Neural cell (in vitro differentiated cells): ENCODE measurements at regions not wholly inside any gene's neighbourhood (a gene's known extent, or its start where the extent isn't known, plus 50 kb on each side); places are given as distances from the start of the nearest gene placed in this dataset.

Experiments
- H2AFZ ChIP-seq: fragments of 200-600, 300-800 bp; sonication (generic), shearing (Covaris generic); 2 replicates; pipeline ENCODE4 v1.6.0; 2014; ENCODE audit warnings: low read depth, mild to moderate bottlenecking, antibody characterized with exemption, low read length, moderate library complexity
- H3F3A ChIP-seq: fragments of 200-600 bp; shearing (Covaris generic); 2 replicates; pipeline ENCODE4 v1.6.1; 2016; ENCODE audit warnings: mild to moderate bottlenecking, moderate library complexity, mixed read lengths, antibody characterized with exemption, low read length; ENCODE audit not compliant: insufficient read depth, poor library complexity, severe bottlenecking
- H3K27ac ChIP-seq: fragments of 200-600, 300-800 bp; sonication (generic), shearing (Covaris generic); 2 replicates; pipeline ENCODE4 v1.5.1; 2014; ENCODE audit warnings: mild to moderate bottlenecking, low read length, moderate library complexity
- H3K27me3 ChIP-seq: fragments of 300-800, 200-600 bp; sonication (generic), shearing (Covaris generic); 2 replicates; pipeline ENCODE4 v1.6.0; 2014; ENCODE audit warnings: mild to moderate bottlenecking, low read depth, low read length, moderate library complexity; ENCODE audit not compliant: insufficient read depth
- H3K36me3 ChIP-seq: fragments of 300-800, 200-600 bp; sonication (generic), shearing (Covaris generic); 2 replicates; pipeline ENCODE4 v1.5.1; 2014; ENCODE audit warnings: mild to moderate bottlenecking, antibody characterized with exemption, low read length, moderate library complexity; ENCODE audit not compliant: insufficient read depth
- H3K4me2 ChIP-seq: fragments of 300-800, 200-600 bp; sonication (generic), shearing (Covaris generic); 2 replicates; pipeline ENCODE4 v1.6.0; 2014; ENCODE audit warnings: mild to moderate bottlenecking, low read length
- H3K4me3 ChIP-seq: fragments of 300-800, 200-600 bp; sonication (generic), shearing (Covaris generic); 2 replicates; pipeline ENCODE4 v1.5.1; 2014; ENCODE audit warnings: mild to moderate bottlenecking, low read length, moderate library complexity
- H3K79me2 ChIP-seq: fragments of 200-600 bp; shearing (Covaris generic); replicated peaks from 2 replicates; pipeline ENCODE4 v1.6.0; 2014; ENCODE audit warnings: mild to moderate bottlenecking, low read length, moderate library complexity; ENCODE audit not compliant: insufficient read depth
- H3K9ac ChIP-seq: fragments of 300-800, 200-600 bp; sonication (generic), shearing (Covaris generic); 2 replicates; pipeline ENCODE4 v1.6.1; 2016; ENCODE audit warnings: mild to moderate bottlenecking, low read length, mixed read lengths
- H3K9me2 ChIP-seq: fragments of 200-600 bp; shearing (Covaris generic); 2 replicates; pipeline ENCODE4 v1.6.1; 2016; ENCODE audit warnings: mild to moderate bottlenecking, low read length, mixed read lengths; ENCODE audit not compliant: insufficient read depth
- H3K9me3 ChIP-seq: fragments of 200-600, 300-800 bp; sonication (generic), shearing (Covaris generic); 2 replicates; pipeline ENCODE4 v1.6.1; 2016; ENCODE audit warnings: mild to moderate bottlenecking, mixed run types, low read length, moderate library complexity, mixed read lengths
- H4K20me1 ChIP-seq: fragments of 200-600 bp; shearing (Covaris generic); 2 replicates; pipeline ENCODE4 v1.6.1; 2016; ENCODE audit warnings: mild to moderate bottlenecking, mixed run types; ENCODE audit not compliant: insufficient read depth
- EP300 ChIP-seq: fragments of 450-650 bp; conservative IDR thresholded peaks from 2 replicates; pipeline ENCODE4 v1.6.1; 2014; ENCODE audit warnings: antibody characterized with exemption, mild to moderate bottlenecking, moderate library complexity; ENCODE audit not compliant: poor library complexity, severe bottlenecking
- EZH2 ChIP-seq: fragments of 200-600, 300-800 bp; shearing (Covaris generic), sonication (generic); IDR thresholded peaks from 2 replicates; pipeline ENCODE4 v1.6.1; 2014; ENCODE audit warnings: antibody characterized with exemption, low read length, borderline replicate concordance, mild to moderate bottlenecking; ENCODE audit not compliant: insufficient read depth, poor library complexity, severe bottlenecking
- MXI1 ChIP-seq: fragments of 450-650 bp; conservative IDR thresholded peaks from 2 replicates; pipeline ENCODE4 v1.6.1; 2014; ENCODE audit warnings: antibody characterized with exemption, mild to moderate bottlenecking; ENCODE audit not compliant: poor library complexity, severe bottlenecking
- POLR2AphosphoS5 ChIP-seq: IDR thresholded peaks from 2 replicates; pipeline ENCODE4 v1.6.1; 2012
- RAD21 ChIP-seq: fragments of 450-650 bp; conservative IDR thresholded peaks from 2 replicates; pipeline ENCODE4 v1.6.1; 2014; ENCODE audit warnings: antibody characterized with exemption, mild to moderate bottlenecking, moderate library complexity
- SMC3 ChIP-seq: fragments of 450-650 bp; conservative IDR thresholded peaks from 2 replicates; pipeline ENCODE4 v1.6.1; 2014; ENCODE audit warnings: antibody characterized with exemption, mild to moderate bottlenecking, moderate library complexity; ENCODE audit not compliant: poor library complexity
- TAF1 ChIP-seq: IDR thresholded peaks from 2 replicates; pipeline ENCODE4 v1.6.1; 2012; ENCODE audit warnings: low read depth
- TF ChIP-seq, protein P1 (sequence below): IDR thresholded peaks from 2 replicates; pipeline ENCODE4 v1.6.1; 2012; ENCODE audit warnings: borderline replicate concordance
- TF ChIP-seq, protein P2 (sequence below): fragments of 450-650 bp; IDR thresholded peaks from 2 replicates; pipeline ENCODE4 v1.5.1; 2014; ENCODE audit warnings: antibody characterized with exemption, mild to moderate bottlenecking, moderate library complexity; ENCODE audit not compliant: poor library complexity, severe bottlenecking

DNA sequence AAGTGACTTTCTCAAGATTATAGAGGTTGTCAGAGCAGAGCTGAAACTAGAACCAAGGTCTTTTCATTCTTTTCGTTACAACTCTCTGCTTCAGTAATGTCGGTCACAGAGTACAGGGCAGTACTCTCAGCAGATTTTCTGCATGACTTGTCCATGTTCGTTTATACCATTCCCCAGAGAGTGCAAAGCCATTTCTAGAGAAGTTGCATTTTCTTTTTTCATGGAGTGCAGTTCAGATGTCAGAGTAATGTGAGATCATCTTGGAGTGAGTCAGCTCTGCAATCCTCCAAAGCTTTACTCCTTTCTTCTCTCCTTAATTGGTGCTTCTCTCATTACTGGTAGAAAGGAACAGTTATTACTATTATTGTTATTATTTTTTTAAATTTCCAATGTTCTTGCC lies 115.6 kb upstream of the B3GAT2 start:
- H3K4me3 ChIP-seq = no peak overlapping the region
- no peak overlapping the region for H2AFZ ChIP-seq
- TF ChIP-seq EZH2 (no peak), EP300 (no peak), TAF1 (no peak), RAD21 (no peak), SMC3 (no peak), MXI1 (no peak), POLR2AphosphoS5 (no peak)
- TF ChIP-seq, protein P1, sequence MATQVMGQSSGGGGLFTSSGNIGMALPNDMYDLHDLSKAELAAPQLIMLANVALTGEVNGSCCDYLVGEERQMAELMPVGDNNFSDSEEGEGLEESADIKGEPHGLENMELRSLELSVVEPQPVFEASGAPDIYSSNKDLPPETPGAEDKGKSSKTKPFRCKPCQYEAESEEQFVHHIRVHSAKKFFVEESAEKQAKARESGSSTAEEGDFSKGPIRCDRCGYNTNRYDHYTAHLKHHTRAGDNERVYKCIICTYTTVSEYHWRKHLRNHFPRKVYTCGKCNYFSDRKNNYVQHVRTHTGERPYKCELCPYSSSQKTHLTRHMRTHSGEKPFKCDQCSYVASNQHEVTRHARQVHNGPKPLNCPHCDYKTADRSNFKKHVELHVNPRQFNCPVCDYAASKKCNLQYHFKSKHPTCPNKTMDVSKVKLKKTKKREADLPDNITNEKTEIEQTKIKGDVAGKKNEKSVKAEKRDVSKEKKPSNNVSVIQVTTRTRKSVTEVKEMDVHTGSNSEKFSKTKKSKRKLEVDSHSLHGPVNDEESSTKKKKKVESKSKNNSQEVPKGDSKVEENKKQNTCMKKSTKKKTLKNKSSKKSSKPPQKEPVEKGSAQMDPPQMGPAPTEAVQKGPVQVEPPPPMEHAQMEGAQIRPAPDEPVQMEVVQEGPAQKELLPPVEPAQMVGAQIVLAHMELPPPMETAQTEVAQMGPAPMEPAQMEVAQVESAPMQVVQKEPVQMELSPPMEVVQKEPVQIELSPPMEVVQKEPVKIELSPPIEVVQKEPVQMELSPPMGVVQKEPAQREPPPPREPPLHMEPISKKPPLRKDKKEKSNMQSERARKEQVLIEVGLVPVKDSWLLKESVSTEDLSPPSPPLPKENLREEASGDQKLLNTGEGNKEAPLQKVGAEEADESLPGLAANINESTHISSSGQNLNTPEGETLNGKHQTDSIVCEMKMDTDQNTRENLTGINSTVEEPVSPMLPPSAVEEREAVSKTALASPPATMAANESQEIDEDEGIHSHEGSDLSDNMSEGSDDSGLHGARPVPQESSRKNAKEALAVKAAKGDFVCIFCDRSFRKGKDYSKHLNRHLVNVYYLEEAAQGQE = no peak
- TF ChIP-seq, protein P2, sequence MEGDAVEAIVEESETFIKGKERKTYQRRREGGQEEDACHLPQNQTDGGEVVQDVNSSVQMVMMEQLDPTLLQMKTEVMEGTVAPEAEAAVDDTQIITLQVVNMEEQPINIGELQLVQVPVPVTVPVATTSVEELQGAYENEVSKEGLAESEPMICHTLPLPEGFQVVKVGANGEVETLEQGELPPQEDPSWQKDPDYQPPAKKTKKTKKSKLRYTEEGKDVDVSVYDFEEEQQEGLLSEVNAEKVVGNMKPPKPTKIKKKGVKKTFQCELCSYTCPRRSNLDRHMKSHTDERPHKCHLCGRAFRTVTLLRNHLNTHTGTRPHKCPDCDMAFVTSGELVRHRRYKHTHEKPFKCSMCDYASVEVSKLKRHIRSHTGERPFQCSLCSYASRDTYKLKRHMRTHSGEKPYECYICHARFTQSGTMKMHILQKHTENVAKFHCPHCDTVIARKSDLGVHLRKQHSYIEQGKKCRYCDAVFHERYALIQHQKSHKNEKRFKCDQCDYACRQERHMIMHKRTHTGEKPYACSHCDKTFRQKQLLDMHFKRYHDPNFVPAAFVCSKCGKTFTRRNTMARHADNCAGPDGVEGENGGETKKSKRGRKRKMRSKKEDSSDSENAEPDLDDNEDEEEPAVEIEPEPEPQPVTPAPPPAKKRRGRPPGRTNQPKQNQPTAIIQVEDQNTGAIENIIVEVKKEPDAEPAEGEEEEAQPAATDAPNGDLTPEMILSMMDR = no peak
- no peak overlapping the region for H3K4me2 ChIP-seq
- no peaks in the 10 kb centered on the region for H3K9me2 ChIP-seq
- no peak overlapping the region for H3K9ac ChIP-seq
- H3K27me3 ChIP-seq = no peaks in the 10 kb centered on the region
- no peaks in the 10 kb centered on the region for H3K36me3 ChIP-seq
- no peaks in the 10 kb centered on the region for H3F3A ChIP-seq
- no peak overlapping the region for H3K27ac ChIP-seq
- no peaks in the 10 kb centered on the region for H3K9me3 ChIP-seq
- no peaks in the 10 kb centered on the region for H3K79me2 ChIP-seq
- no peaks in the 10 kb centered on the region for H4K20me1 ChIP-seq

DNA sequence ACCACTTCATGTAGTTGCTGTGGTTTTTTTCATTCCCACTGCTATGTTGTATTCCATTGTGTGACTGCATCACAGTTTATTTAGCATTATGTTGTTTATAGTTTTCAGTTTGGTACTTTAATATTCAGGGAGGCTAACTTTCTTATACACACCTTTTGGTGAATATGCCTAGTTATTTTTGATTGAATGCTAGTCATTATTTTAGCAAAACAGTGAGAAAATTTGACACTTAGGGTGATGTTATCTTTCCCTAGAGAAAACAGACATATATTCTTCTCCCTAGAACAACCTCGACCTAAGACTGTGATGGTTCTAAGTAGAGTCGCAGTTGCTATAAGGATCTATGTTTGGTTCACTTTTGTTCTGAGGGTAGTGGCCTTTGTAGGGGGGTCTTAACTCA lies 120.8 kb upstream of the B3GAT2 start:
- H3K27ac ChIP-seq = no peak overlapping the region
- no peaks in the 10 kb centered on the region for H3K36me3 ChIP-seq
- no peak overlapping the region for H3K4me3 ChIP-seq
- H3K9ac ChIP-seq = no peak overlapping the region
- no peaks in the 10 kb centered on the region for H3F3A ChIP-seq
- H3K9me3 ChIP-seq = no peaks in the 10 kb centered on the region
- no peak overlapping the region for H3K4me2 ChIP-seq
- no peaks in the 10 kb centered on the region for H4K20me1 ChIP-seq
- TF ChIP-seq RAD21 = no peak
- TF ChIP-seq, protein P2 = no peak
- no peak for TF ChIP-seq TAF1
- TF ChIP-seq MXI1 = no peak
- TF ChIP-seq, protein P1 = no peak
- no peak for TF ChIP-seq POLR2AphosphoS5
- no peak for TF ChIP-seq EZH2
- H3K9me2 ChIP-seq = no peaks in the 10 kb centered on the region
- H2AFZ ChIP-seq = no peak overlapping the region
- no peaks in the 10 kb centered on the region for H3K79me2 ChIP-seq
- H3K27me3 ChIP-seq = no peaks in the 10 kb centered on the region
